Stimulated activated CD8-positive, alpha-beta memory T cell treated with anti-CD3 and anti-CD28 coated beads, Interleukin-15, amount 100 ng/mL, for 48 hours (primary cell): ENCODE measurements at regions not wholly inside any gene's neighbourhood (a gene's known extent, or its start where the extent isn't known, plus 50 kb on each side); places are given as distances from the start of the nearest gene placed in this dataset.

Experiments
- DNase-seq, 2 donors: peaks; one replicate each; pipeline ENCODE4 v3.0.0-alpha.2; 2020; ENCODE audit warnings: low read depth in 2 of 2

DNA sequence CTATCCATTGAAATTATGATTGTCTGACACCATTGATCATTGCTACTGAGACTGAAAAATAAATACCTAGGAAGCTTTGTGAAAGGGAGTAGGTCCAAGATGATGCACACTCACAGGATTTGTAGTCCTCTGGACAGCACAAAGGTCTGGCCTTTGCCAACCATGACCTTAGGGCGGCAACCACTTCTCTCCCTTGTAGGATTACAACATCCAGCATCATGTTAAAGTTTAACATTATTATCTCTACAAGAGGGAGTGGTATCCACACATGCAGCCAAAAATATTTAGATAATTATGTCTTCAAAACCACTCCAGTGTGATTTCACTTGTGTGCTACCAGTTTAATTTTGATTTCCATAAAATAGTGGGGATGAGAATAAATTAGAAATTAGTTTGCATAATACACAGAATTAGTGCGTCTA lies 51.1 kb upstream of the NHSL1 start:
- no peak for DNase-seq

DNA sequence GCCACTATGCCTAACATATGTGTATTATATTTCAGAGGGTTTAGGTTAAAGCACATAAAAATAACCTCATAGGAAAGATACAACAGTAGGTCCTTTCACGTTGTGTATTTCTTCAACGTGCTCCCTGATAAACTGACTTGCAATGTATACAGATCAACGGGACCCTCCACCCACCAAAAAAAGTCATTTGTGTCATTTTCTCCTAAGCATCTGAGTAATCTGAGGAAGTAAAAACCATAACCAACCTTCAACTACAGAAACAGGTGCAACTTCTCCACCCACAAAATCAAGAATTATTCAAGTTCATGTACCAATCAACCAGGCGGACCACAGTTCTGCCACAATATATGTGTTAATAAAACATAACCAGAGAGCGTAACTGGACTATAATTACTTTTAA lies 54.9 kb upstream of the NHSL1 start:
- DNase-seq, result no peak

DNA sequence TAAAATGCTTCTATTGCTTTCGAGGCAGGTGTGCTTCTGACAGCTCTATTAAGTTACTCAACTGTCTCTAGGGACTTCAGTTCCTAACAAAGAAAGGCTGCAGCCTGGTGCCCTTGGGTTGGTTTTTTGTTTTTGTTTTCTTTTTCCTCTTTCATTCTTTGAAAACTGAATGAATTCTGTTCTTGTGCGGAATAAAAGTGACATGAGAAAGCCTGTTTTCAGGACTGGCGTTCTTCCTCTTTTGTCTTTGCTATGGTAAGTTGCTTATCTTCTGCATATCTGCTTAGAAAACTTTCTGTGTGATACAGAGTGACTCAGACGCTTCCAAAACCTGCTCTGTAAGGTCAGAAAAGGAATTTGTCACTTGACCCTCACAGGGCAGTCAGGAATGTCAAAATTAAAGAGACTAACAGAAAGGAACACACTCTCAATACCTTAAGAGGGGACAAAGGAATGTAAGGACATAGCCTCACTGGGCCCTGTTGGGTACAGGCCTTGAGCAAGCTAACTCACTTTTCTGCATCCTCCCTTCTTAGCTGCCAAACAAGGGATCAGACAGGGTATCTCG lies 56.2 kb upstream of the NHSL1 start:
- no peak for DNase-seq

DNA sequence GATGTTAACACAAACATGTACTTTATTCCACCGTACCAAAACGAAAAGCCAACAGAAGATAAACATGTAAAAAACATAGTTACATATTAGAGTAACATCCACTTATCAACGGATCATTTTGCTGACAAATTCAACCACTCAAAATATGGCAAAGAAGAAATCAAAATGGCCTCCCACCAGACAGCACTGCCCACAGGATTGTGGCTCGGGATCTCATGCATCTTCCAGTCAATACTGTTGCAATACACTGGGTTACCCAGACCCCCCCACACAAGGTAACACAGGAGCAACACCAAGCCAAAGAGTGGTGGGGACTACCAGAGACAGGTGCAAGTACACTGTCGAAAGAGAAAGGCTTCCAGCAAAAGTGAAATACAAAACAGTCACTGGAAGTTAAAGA lies 57.9 kb upstream of the NHSL1 start:
- no peak for DNase-seq

DNA sequence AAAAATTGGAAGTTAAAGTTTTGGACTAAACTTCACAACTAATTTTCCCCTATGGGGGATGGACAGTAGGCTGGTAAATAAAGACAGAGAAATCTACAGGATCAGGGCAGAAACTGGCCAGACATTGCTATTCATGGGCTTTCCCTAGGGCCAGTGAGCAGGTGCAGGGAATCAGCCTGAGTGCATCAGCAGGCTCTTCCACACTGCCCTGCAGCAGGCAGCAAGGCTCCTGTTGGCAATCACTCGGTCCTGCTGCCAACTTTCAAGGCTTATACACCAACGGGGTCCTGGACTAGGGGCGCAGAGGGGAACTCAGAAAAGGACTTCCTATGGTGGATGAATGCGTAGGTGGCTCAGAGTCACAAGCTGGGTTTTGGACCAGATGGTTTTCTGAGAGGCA lies 59.8 kb upstream of the NHSL1 start:
- DNase-seq, result no peak

DNA sequence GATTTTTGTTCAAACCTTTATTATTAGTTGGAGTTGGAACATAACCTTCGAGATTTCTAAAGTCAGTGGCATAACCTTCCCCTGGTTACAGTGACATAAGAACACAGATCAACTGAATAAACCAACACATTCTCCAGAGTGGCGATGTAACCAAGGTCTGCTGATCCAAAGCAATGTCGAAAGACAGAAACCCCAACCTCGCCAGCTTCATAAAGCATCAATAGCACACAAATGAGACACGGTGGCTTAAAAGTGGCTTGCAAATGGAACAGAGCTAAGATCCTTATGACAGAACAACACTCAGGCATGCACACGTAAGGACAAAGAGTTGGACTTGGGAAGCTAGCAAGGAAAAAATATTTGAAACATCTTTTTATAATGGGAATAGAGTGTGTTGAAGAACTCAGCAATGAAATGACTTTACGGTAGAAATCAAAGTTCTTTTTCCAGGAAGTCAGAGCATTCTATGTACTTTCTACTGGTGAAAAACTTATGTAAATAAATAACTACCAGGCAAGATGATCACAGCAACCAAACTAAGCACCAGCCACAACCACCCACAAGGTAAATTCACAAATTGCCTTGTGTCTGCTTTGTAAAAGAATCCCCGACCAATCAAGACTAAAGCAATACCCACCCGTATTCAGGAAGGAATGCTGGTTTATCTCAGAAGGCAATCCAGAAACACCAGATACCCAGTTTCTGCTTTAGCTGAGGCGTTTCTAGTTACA lies 61.0 kb upstream of the NHSL1 start:
- DNase-seq, result no peak

DNA sequence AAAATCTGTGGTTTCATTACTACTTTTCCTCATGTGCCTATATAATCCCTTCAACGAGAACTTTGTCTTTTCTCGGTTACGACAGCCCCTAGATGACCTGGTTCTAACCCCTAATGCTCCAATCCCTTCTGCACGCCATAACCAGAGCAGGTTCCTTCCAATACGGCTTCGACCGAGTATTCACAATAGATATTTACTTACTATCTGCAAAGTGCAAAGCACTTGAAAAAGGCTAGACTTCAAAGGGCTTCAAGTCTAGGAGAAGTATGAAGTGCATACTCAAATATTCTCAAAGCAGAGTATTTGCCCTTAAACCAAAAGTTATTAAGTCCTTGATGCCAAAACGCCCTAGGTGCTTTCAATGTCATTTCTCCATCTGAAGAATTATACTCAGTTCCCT lies 63.4 kb upstream of the NHSL1 start:
- no peak for DNase-seq

DNA sequence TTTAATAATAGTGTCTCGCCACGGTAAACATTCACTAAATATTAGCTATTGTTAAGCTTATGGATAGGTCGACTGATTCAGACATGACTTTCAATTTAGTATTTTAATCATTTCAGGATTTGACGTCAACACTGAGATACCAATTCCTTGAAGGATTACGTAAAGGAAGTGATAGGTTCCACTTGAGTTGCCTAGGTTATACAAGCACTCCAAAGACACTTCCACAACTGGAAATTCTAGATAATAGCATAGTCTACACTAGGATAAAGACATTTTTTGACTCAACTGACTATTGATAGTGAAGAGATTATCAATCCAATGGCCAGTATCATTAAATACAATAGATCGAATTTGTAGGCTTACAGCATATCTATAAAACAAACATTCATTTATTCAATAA lies 63.9 kb upstream of the NHSL1 start:
- DNase-seq, result no peak

DNA sequence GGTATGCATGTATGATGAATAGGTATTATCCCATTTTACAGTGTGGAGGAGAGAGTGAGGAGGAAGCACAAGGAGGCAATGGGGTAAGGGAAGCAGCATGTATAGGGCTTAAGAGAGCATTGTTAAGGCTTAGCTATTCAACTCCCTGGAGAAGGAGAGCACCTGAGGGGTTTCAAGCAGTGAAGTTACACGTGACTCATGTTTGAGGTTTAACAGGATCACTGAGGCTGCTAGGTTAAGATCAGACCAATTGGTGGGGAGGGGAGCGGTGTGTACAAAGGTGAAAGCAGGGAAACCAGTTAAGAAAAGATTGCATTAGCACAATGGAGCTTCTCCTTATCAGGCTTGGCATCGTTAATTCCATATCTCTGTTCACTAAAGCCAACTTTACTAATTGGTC lies 64.4 kb upstream of the NHSL1 start:
- DNase-seq, result no peak

DNA sequence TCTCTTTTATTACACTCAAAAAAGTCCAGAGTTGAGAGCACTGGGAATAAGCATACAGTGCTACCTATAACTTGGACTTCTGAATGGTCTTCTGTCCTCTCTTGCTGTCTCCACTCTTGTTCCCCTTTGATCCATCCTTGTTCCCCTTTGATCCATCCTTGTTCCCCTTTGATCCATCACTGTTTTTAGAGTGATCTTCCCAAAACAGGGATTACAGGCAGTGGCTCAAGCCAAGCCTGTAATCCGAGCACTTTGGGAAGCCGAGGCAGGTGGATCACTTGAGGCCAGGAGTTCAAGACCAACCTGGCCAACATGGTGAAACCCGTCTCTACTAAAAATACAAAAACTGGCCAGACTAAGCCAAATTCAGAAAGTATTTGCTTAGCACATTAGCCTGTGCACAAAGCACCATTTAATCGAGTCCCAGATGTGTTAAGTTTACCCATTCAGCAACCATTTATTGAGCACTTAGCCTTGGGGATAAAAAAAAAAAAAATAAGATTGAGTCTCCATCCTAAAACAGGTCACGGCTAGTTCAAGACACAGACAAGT lies 65.0 kb upstream of the NHSL1 start:
- no peak for DNase-seq

DNA sequence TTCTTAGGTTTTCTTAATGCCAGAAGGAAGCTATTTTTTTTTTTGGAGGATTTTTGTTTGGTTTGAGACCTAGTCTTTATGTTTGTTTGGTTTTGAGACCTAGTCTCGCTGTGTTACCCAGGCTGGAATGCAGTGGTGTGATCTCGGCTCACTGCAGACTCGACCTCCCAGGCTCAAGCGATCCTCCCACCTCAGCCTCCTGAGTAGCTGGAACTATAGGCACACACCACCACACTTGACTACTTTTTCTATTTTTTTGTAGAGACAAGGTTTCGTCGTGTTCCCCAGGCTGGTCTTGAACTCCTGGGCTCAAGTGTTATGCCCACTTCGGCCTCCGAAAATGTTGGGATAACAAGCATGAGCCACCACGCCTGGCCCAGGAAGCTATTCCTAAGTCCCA lies 67.8 kb upstream of the NHSL1 start:
- DNase-seq, result no peak

DNA sequence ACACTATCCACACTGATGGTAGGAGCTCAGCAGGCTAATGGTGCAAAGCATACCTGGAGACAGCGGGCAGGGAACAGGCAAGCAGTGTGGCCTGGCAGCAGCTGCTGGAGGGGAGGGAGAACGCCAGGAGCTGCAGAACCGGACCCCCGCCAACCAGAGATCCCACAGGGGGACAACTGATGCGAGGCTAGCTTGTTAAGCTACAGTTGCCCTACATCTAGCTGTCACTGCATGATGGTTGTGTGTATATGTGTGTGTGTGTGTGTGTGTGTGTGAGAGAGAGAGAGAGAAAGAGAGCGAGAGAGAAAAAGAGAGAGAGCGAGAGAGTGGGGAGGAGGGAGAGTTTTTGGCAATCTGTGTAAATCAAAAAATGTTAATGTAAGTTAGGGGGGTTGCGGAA lies 69.7 kb upstream of the NHSL1 start:
- DNase-seq, result no peak

DNA sequence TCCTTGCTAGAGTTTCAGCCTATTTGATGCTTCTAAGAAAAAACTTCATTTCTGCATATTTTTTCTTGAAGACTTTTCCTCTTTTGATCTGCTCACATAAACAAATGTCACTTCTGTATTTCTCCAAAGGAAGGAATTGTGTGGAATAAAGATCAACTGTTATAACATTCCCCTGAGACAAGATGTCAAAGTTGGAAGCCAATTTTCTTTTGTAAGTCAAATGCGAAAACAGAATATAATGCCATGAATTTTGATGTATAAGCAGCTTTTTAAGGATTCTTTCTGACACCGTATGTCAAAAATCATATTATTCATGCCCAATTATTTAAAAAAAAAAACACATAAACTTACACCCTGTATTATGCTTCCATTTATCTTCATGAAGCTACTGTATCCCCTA lies 70.3 kb upstream of the NHSL1 start:
- DNase-seq, result no peak

DNA sequence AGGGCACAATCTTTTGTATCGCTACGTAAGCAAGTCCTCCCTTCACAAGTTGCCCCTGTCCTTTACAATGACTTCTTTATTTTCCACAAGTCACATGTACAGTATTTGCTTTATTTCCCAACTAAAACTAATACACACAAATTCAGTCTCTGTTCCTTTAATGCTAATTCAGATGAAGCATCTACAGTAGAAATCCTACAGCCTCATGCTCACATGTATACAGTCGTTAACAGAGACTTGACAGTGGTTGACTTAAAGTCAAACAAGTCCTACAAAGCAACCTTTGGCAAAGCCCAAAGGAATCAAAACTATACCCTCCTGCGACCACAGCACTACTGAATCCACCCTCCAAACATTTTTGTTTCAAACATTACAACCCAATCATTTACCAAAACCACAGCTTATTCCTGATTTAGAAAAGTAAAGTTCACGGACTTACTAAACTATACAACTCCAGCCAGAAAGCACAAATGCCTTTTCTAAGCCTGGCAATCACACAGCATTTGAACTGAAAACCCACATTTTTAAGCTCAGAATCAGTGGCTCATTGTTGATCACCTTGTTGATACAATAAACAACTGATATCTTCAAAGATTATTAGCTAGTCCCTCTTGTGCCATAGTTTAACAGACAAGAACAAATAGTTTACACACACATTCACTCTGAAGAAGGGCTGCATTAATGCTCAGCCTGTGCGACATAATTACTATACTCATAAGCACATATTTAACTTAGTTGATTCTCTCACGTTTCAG lies 70.9 kb upstream of the NHSL1 start:
- no peak for DNase-seq

DNA sequence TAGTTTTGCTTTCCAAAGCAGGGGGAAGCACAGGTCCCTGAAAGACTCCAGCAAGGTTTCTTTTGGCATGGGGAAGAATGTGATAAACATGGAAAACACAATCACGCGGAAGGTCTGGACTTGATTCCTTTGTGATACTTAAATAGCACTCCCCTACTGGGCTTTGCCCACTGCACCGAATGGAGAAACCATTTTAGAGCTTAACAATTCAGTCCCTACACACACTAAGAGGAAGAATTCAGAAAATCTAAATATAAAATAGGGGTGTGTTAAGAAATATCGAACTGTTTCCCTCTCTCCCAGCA lies 71.4 kb upstream of the NHSL1 start:
- no peak for DNase-seq

DNA sequence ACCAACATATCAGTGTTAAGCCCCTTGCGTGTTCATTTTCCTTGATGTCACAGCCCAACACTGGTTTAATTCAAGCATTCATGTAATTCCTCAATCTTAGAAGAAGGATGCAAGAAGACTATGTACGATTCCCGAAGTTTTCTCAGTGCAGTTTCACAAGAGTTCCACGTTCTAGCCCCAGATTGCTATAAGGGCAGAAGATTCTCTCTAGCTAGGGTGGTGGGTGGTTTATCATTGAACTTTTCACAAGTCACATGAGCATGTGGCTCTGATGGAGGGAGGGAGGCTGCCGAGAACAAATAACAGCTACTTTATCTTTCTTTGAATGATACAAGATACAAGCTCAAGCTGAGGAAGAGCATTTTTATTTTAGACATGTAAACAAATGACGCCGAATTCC lies 71.9 kb upstream of the NHSL1 start:
- DNase-seq, result no peak

DNA sequence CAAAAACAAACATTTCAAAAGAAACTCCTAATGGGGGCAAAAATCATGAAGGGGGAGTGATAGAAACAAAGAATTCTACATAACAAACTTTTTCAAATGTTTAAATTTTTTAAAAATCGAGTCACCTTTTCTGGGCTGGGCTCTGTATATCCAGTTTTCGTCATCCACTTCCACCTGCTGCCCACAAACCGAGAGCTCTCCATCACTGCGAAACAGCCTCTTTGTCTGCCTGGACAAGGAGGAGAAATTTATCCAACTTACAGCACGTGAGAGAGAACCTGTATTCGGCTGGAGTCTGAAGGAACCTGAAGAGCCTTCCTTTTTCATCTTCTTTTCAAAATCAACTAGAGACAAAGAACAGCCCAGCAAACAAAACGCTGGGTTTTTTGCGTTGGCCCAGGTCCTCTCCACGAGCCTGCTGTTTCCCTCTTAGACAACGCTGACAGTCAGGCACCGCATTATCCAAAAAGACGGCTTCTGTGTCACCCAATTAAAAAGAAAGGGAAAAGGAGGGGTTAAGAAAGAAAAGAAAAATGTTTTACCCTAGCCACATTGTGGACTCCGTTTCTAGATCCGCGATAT lies 72.4 kb upstream of the NHSL1 start:
- DNase-seq, result no peak

DNA sequence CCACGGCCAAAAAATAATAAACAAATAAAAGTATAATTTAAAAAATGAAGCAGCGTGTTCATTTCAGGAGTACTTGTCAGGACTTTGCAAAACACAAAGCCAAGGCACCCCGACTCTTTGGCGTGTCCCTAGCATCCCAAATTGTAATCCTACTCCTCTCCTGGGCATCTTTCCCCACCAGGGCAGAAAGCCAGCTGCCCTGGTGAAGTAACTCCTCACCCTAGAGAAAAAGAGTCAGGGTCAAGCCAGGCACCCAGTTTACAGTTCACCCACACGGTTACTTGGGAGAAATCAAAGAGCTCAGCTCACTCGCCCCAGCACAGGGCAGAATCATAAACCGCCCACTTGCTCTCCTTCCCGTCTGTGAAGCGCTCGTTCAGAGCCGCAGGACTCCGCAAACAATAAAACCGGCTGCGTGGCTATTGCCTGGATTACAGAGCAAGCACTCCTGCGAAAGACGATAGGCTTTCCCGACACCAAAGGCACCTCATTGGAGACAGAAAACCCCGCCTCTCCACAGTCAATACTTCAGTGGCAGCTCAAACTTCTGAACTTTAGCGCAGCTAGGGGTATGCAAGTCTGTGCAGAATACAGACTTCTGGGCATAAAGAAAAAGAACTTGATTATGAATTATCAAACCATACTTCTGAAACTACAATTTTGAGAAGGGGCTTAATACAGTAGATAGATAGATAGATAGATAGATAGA lies 73.0 kb upstream of the NHSL1 start:
- no peak for DNase-seq

DNA sequence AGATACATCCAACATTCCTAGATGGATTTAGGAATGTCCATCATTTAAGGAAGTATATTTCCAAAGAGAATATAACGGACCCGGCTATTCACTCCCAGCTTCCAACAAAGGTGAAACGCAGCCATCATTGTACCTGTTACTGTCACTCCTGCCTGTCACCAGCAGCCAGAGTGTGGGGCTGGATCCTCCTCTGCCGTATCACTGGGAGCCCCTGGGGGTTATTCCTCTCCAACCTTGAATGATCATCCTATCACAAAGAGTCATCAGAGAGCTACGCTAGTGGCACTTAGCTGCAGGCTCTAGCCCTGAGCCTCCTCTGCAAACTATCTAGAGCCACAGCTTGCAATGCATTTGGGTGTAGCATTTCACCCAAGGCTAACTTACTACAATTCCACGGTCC lies 73.6 kb upstream of the NHSL1 start:
- no peak for DNase-seq

DNA sequence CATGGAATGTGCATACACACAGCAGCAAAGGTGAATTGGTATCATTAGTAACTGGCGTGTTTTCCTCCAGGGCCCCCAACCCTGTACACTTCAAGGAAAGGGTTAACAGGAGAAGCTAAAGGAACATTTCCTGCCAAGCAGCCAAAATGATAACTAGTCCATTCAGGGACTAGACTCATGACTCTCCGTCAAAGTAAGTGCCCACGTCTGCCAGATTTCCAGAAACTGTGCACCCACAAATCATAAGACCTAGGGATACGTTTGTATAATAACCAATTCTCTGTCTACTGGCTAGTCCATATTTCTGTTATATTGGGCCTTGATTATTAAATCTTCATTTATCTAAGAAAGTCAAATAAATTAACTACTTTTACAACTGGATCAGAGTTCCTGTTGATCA lies 76.0 kb upstream of the NHSL1 start:
- DNase-seq, result no peak

DNA sequence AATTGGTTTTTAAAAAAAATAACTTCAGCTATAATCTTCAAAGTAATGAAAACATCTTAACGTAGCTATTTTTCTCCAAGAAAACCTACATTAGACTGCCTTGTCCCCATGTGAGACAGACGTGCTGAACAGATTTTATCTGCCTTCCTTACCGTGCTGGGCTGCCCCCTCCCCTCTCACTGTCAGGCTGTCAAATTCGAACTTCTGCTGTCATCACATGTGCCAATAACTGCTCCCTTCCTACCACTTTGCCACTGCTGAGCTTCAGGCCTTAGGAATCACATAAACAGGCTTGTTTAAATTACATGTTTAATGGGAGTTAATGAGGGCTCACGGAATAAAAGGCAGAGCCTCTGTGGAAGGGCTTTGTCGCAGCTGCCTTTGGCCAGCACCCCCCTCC lies 77.0 kb upstream of the NHSL1 start:
- DNase-seq, result no peak
